ENCODE measurements at regions not wholly inside any gene's neighbourhood (a gene's known extent, or its start where the extent isn't known, plus 50 kb on each side); places are given as distances from the start of the nearest gene placed in this dataset.

DNA sequence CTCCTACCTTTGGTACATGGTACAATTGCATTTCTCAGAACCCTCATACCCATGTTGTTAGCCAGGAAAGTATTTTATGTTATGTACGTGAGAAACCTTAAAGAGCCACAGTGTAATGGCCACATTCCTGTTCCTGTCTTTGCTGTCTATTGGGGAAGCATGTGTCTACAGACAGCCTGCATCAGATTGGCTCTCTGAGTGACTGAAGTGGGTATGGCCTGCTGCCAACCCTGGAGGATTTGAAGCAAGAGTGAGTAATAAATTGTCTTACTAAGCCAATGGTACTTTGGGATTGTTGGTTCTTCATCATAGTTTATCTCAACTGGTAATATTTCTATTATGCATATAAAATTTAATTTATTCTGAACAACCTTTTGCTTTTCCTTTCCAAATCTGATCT is 574.1 kb downstream of the LMO7 start:
- no peak for DNase-seq

DNA sequence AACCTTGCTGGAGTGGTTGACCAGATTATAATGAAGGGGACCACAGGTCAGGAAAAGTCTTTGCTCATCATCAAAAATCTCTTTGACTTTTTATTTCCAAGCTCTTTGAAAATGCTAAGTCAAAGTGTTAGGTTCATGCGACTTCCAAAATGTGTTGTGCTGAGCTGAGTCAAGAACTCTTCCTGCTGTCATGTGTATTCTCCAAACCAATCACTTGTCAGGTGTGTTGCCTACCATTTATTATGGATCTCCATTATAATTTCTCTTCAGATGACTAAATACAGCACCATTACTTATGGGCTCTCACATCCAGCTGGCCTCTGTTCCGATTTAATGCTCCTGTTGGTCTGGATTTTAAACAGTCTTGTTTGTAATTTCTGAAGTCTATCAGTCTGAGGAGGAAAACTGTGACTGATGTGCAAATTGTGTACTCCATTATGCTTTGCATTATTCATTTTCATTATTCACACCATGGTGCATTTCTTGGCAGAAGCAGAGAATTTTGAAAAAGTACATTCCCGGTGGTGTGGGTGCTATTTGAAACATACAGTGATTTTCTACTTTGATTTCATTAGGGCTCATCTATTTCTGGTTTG is 562.5 kb downstream of the LMO7 start:
- DNase-seq = no peak

DNA sequence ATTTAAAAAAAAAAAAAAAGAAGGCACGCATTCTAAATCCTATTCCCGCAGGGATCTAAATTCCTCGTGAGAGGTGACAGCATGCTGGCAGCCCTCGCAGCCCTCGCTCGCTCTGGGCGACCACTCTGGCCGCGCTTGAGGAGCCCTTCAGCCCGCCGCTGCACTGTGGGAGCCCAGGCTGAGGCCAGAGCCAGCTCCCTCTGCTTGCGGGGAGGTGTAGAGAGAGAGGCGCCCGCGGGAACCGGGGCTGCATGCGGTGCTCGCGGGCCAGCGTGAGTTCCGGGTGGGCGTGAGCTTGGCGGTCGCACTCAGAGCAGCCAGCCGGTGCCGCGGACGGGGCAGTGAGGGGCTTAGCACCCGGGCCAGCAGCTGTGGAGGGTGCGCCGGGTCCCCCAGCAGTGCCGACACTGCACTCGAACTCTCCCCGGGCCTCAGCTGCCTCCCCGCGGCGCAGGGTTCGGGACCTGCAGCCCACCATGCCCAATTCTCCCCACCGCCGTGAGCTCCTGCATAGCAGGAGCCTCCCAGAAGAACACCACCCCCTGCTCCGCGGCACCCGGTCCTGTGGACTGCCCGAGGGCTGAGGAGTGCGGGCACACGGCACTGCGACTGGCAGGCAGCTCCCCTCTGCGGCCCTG is 553.9 kb downstream of the LMO7 start:
- DNase-seq = no peak

DNA sequence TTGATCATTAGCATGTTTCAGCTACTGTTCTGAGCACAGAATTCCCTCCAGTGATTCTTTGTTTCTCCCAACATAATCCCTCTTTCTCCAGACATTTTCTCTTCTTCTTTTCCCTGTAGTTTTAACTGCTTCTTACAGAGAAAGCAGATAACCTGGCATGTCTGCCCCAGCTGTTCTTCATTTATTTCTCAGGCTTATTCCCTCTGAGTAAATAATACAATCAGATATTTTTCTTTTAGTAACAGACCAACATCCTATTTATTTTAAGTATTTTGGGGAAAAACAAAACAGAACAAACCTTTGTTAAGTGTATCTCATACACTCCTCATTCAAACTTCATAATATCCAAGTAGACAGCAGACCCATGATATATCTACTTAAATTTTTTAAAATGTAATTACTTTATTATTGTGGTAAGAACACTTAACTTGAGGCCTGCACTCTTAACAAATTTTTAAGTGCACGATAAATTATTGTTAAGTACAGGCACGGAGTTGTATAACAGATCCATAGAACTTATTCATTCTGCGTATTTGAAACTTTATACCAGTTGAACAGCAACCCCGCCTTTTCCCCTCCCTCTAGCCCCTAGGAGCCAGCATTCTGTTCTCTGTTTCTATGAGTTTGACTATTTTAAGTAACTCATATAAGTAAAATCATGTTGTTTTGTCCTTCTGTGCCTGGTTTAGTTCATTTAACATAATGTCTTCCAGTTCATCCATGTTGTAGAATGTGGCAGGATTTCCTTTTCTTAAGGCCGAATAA is 540.0 kb downstream of the LMO7 start:
- no peak for DNase-seq

DNA sequence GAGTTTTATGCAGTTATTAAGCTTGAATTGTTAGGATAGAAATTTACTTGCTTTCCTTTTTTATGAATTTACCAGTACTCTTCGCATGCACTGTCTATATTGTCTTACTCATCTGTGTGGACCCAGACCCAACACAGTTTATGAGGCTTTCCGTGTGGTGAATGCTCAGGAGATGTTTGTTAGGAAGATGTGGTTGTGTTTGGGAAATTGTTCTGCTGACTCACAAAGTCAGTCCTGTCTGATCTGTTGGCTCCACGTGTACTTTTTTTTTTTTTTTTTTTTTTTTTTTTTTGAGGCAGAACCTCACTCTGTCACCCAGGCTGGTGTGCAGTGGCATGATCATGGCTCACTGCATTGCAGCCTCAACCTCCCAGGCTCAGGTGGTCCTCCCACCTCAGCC is 532.5 kb downstream of the LMO7 start:
- DNase-seq = no peak

DNA sequence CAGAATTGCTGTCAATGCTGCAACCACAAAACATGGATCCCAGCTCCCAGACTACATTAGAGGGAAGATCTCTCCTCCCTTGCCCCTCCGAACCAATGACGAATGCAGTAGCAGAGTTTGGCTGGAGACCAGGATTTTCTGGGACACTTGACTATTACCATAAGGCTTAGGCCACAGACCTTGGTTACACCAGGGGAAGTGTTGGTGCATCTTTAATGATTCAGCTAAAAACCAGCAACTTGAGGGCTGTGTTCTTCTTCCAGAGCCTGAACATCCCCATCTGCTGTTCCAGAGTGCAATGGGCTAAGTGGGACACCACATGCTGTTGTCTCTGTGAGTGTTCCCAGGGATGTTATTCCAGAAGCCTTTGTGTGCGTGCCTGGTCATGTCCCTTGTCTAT is 528.2 kb downstream of the LMO7 start:
- no peak for DNase-seq

DNA sequence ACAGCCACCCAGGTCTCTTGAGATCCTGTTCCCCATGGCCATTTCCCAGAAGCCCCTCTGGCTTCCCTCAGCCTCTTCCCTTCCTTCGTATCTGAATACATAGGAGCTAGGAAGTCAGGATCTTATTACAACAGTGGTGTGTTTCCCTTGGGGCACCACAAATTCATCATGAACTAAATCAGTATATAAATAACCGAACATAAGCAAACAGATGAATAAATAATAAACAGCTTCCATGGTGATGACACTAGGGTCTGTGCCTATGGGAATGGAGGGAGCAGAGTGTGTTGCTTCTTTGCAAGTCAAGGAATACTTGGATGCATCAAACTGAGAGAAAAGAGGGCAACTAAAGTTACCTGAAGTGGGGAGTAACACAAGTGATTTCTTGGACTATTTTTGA is 527.6 kb downstream of the LMO7 start:
- DNase-seq = no peak

DNA sequence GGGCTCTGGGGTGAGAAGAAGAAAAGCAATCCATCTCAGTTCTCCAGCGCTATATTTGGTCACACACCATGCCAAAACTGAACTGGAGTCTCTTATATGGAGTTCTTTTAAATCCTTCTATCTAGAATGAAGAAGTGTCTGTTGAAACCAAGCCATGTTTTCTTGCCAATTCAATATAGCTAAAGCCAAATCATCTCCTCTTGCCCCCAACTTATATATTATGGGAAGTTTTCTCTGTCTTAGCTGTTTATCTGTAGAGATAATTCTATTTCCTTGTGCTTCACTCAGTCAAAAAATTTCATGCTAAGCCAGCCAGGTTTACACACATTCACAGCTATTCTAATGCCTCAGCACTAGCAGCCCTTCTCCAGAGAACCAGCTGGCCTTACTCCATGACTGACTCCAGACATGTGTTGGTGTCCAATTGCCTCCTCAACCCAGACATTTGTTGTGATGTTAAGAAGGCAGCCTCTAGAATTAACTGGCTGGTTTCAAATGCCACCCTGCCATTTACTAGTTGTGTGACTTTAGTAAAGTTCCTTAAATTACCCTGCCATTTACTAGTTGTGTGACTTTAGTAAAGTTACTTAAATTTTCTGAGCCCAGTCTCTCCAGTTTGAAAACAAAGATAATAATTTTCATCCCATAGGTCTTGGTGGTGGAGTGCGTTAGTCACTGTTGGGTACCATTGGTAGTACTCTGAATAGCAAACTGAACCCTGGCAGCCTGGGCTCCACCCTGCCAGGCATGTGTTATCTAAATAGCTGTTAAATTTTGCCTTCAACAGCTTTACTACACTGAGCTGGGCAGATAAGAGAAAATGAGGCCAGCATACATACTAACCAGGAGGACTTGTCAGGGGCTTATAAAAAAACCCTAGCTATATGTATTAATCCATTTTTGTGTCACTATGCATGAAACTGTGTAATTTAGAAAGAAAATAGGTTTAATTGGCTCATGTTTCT is 525.1 kb downstream of the LMO7 start:
- peak; percentile 51 to 63 for DNase-seq

DNA sequence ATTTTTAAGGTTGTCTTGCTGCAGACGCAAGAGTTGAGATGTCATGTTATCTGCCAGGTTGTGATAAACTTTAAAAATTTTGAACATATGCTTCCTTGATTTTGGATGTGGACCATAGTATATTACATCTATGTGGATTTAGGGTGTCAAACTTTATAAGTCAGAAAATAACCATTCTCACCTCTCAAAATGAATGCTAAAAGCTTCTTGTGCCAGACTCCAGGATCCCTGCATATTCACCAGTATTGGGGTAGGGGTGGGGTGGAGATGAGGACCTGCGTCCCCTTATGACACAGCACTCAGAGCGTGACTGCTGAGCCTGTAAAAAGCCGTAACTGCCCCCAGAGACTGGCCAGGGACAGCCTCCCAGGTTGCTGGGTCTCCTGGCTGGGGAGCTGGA is 524.4 kb downstream of the LMO7 start:
- DNase-seq = no peak

DNA sequence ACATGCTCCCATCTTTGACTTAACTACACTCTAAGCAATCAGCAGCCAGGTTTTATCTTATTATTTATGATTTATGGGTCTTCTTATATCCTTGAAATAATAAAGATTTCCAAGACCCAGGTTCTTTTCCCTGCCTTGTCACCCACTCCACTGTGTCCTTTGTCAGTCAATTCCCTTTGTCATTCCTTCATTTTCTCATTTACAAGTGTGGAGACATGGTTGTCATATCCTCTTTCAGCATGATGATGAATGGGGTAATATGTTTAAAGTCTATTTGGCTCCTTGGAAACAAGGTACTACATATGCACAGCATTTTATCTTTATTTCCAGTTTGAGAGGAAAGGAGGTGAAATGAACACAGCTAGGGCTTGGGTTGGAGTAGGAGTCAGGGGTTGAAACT is 521.8 kb downstream of the LMO7 start:
- no peak for DNase-seq

DNA sequence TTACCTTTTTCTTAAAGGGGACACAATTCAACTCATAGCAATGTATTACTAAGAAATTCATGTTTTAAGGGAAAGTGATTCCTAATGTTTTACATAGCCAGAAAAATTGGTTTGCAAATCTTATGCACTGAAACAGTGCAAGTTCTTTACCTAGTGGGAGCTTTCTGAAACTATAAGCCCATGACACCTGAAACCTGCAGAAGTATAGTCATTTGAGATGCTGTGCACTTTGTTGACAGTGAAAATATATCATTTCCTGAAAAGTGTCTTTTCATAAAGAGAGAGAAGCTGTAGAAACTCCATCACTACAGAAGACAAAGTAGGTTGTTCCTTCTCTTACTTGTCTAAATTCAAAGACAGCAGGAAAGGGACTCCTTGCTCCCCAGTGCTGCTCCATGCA is 517.1 kb downstream of the LMO7 start:
- DNase-seq = no peak

DNA sequence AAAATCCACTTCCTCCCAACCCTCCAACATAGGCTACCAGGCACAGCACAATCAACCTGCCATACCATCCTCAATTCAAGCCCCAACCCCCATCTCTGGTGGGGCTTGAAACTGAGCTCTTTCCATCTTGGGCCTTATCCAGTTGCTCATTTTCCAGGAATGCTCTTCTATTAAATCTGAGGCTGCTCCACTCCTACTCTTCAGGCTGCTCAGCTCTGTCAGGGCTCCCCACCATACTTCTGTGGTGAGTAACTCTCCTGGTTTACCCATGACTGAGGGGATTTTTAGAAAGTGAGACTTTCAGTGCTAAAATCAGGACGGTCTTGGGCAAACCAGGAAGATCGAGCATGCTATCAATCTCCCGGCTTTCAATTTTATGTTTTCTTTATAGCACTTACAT is 512.8 kb downstream of the LMO7 start:
- no peak for DNase-seq

DNA sequence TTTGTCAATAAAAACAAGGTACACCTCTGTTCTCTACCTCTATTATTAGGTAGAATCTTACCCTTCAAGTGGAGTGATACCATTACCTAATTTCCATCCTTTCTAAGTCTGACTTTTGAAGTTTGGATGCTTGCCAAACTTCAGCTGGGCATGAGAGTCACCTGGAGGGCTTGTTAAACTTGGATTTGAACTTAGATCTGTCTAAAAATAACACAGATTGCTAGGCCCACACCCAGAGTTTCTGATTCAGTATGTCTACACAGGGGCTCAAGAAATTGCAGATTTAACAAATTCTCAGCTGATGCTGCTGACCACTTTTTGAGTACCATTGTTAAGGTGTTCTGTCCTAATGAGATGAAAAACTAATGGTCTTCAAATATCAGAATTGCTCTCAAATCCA is 512.2 kb downstream of the LMO7 start:
- no peak for DNase-seq

DNA sequence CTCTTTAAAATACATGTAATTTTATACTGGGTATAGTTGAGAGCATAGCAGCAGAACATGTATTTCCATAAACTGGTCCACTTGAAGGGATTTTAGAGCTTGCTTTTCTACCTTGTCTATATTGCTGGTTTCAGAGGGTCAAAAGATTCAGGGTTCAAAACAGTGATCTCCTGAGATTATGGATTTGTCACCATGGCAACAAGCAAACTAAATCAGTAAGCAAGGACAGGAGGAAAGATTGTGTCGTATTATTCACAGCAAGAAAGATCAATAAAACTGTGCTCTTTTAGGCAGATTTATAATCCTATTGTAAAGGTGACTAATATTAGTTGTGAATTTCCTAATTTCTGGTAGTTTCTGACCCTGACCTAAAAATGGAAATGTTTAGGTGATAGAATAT is 496.4 kb downstream of the LMO7 start:
- DNase-seq = no peak

DNA sequence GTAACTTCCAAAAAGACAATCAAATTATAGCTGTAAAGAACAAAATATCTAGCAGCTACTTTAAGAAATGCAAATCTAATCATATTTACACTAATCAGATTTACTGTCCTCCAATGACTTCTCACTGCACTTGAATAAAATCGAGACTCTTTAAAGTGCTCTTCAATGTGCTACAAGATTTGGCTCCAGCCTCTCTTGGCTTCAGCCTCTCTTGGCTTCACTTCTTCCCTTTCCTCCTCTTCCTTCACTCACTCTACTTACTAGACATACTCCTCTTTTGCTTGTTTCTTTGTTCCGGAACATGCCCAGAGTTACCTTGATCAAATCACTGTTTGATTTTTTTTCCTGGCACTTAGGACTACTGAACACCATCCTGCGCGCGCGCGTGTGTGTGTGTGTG is 495.4 kb downstream of the LMO7 start:
- DNase-seq = no peak

DNA sequence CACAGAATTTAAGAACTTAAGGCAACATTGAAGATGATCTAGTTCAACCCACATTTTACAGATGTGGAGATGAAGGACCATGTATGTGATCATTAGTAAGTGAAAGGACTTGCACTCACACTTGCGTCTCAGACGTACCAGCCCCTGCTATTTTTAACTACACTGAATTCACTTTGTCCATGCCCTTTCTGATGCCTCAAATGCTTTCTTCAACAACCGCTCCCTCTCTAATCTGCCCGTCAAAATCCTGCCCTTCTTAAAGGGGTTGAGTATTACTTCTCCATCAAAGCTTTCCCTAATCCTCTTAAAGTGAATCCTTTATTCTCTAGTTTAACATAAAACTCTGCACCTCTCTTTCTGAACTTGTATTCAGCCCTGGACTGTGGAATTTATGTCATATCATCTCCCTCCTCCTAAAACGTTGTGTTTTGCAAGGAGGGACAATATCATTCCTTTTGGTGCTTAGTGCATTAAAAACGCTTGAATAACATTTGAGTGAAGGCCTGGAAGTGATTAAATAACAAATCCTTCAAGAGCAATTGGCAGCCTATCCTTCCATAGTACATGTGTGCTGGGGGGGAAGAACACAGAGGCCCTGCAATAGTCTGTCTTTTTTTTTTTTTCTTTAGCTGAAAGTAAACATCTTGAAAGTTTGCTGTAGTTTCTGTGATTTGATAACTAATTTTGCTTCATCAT is 493.3 kb downstream of the LMO7 start:
- no peak for DNase-seq

DNA sequence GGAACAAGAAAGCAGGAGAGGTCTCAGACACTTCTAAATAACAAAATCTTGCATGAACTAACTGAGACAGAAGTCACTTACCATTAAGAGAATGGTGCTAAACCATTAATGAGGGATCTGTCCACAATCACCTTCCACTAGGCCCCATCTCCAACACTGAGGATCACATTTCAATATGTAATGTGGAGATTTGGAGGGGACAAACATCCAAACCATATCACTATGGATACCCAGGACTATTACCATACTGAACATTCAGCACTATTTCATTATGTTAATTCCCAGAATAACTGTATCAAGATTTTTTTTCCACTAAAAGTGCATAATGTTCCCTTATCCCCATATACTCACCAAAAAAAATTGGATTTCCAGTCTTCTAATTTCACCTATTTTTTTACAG is 491.8 kb downstream of the LMO7 start:
- DNase-seq = no peak

DNA sequence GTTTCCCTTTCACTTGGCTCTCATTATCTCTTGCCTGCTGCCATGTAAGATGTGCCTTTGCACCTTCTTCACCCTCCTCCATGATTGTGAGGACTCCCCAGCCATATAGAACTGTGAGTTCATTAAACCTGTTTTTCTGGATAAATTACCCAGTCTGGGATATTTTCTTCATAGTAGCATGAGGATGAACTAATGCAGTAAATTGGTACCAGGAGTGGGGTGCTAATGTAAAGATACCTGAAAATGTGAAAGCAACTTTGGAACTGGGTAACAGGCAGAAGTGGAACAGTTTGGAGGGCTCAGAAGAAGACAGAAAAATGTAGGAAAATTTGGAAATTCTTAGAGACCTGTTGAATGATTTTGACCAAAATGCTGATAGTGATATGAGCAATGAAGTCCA is 487.4 kb downstream of the LMO7 start:
- no peak for DNase-seq

DNA sequence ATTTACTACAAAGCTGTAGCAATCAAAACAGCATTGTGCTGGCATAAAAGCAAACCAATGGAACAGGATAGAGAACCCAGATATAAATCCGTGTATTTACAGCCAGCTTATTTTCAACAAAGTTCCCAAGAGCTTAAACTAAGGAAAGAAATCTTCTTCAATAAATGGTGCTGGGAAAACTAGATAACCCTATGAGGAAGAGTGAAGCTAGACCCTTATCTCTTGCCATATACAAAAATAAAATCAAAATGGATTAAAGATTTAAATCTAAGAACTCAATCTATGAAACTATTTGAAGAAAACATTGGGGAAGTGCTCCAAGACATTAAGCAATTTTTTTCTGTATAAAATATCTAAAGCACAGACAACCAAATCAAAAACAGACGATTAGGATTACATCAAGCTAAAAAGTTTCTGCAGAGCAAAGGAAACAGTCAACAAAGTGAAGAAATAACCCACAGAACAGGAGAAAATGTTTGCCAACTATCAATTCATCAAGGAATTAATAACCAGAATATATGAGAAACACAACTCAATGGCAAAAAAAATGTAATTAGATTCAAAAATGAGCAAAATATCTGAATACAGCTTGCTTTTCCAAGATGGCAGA is 480.7 kb downstream of the LMO7 start:
- no peak for DNase-seq

DNA sequence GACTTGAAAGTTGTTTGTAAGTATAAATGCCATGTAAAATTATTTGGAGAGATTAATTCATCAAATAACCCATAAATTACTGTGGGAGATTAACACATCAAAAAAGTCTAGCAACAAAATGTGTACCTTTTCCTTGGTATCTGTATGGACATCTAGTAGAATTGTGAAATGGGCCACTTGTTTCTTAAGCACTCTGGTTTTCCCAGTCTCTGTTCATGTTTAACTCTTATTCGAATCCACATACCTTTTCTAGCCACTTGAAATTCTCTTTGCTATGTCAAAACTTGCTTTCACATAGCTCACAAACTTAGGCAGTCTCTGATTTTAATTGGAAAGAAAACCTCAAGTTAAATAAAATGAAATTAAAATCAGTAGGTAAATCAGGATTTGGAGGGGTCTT is 470.6 kb downstream of the LMO7 start:
- no peak for DNase-seq

DNA sequence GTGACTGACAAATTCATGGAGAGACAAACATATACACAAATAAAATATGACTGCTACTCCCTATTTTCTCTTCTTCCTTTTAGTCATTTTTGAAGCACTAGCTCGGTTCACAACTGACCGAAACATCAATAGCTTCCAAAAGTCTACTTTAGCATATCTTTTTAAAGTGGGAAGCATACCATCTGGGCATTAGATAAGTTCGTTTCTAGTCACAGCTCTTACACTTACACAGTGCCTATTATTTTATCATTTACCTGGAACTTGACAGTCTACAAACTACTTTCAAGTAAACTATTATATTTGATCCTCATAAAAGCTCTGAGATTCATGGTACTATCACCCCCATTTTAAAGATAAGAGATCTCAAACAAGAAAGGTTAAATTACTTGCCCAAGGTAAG is 458.5 kb downstream of the LMO7 start:
- no peak for DNase-seq
